HUES6 (cell line): ENCODE measurements at regions not wholly inside any gene's neighbourhood (a gene's known extent, or its start where the extent isn't known, plus 50 kb on each side); places are given as distances from the start of the nearest gene placed in this dataset.
A peak's percentile ranks its signal among the peaks of the same experiment; 100 is the strongest.

ENCODE experiments used
- H3K27ac ChIP-seq: 2 replicates; pipeline ENCODE4 v1.7.0; 2013; ENCODE audit warnings: low read depth, mild to moderate bottlenecking, low read length, inconsistent platforms
- H3K27me3 ChIP-seq: 2 replicates; pipeline ENCODE4 v1.6.1; 2013; ENCODE audit warnings: low read length; ENCODE audit not compliant: control insufficient read depth, insufficient read depth
- H3K36me3 ChIP-seq: 2 replicates; pipeline ENCODE4 v1.6.1; 2013; ENCODE audit warnings: low read length; ENCODE audit not compliant: control insufficient read depth, insufficient read depth
- H3K4me1 ChIP-seq: 2 replicates; pipeline ENCODE4 v1.6.1; 2013; ENCODE audit warnings: low read length; ENCODE audit not compliant: control insufficient read depth, insufficient read depth
- H3K4me3 ChIP-seq: 2 replicates; pipeline ENCODE4 v1.5.1; 2013; ENCODE audit warnings: low read depth, low read length
- H3K9ac ChIP-seq: one replicate; pipeline ENCODE4 v1.6.1; 2013; ENCODE audit warnings: mild to moderate bottlenecking, low read length
- H3K9me3 ChIP-seq: 2 replicates; pipeline ENCODE4 v1.6.1; 2013; ENCODE audit warnings: low read depth, low read length; ENCODE audit not compliant: control insufficient read depth, insufficient read depth

- H3K4me3 ChIP-seq = no peak overlapping the region
- H3K9ac ChIP-seq = no peak overlapping the region
- H3K4me1 ChIP-seq = no peaks in the 10 kb centered on the region
- no peaks in the 10 kb centered on the region for H3K9me3 ChIP-seq
- no peaks in the 10 kb centered on the region for H3K27me3 ChIP-seq
- no peaks in the 10 kb centered on the region for H3K36me3 ChIP-seq
- H3K27ac ChIP-seq = no peak overlapping the region
Measured at GRCh38 chr6:48881551-48881950, 581.5 kb downstream of the MMUT start.

GRCh38 chr6:48869595-48869994 lies 593.5 kb downstream of the MMUT start:
- no peaks in the 10 kb centered on the region for H3K27me3 ChIP-seq
- no peaks in the 10 kb centered on the region for H3K36me3 ChIP-seq
- H3K9ac ChIP-seq = no peak overlapping the region
- no peaks in the 10 kb centered on the region for H3K4me1 ChIP-seq
- no peak overlapping the region for H3K27ac ChIP-seq
- no peak overlapping the region for H3K4me3 ChIP-seq
- H3K9me3 ChIP-seq = 0 out of 2 replicates have a peak, but pooled peaks cover under 1% of the 10 kb centered on the region

- Histone ChIP-seq H3K4me3 (no peak overlapping the region), H3K36me3 (no peaks in the 10 kb centered on the region), H3K27ac (no peak overlapping the region), H3K9me3 (peaks cover 11% of the 10 kb centered on the region), H3K4me1 (no peaks in the 10 kb centered on the region), H3K27me3 (no peaks in the 10 kb centered on the region), H3K9ac (no peak overlapping the region)
Measured at GRCh38 chr6:48866682-48867081, 596.4 kb downstream of the MMUT start.

- Histone ChIP-seq H3K4me1 (no peaks in the 10 kb centered on the region), H3K27me3 (no peaks in the 10 kb centered on the region), H3K36me3 (no peaks in the 10 kb centered on the region), H3K9me3 (peaks cover 11% of the 10 kb centered on the region), H3K27ac (no peak overlapping the region), H3K4me3 (no peak overlapping the region), H3K9ac (no peak overlapping the region)
Measured at GRCh38 chr6:48860175-48860574, 602.9 kb downstream of the MMUT start.

- Histone ChIP-seq H3K27ac (no peak overlapping the region), H3K4me3 (no peak overlapping the region), H3K9me3 (peaks cover 11% of the 10 kb centered on the region), H3K27me3 (no peaks in the 10 kb centered on the region), H3K4me1 (no peaks in the 10 kb centered on the region), H3K36me3 (no peaks in the 10 kb centered on the region), H3K9ac (no peak overlapping the region)
Measured at GRCh38 chr6:48859562-48860123, 603.4 kb downstream of the MMUT start.

GRCh38 chr6:48845219-48845618 lies 617.8 kb downstream of the MMUT start:
- Histone ChIP-seq H3K36me3 (no peaks in the 10 kb centered on the region), H3K27me3 (no peaks in the 10 kb centered on the region), H3K9me3 (peaks cover 20% of the 10 kb centered on the region), H3K9ac (no peak overlapping the region), H3K4me3 (no peak overlapping the region), H3K27ac (no peak overlapping the region), H3K4me1 (no peaks in the 10 kb centered on the region)

- Histone ChIP-seq H3K36me3 (no peaks in the 10 kb centered on the region), H3K27ac (no peak overlapping the region), H3K9ac (no peak overlapping the region), H3K27me3 (no peaks in the 10 kb centered on the region), H3K9me3 (peaks cover 20% of the 10 kb centered on the region), H3K4me3 (no peak overlapping the region), H3K4me1 (no peaks in the 10 kb centered on the region; the same call in 1 of the 2 replicates)
Measured at GRCh38 chr6:48844696-48845095, 618.4 kb downstream of the MMUT start.

GRCh38 chr6:48840896-48841295 lies 622.2 kb downstream of the MMUT start:
- peaks cover 20% of the 10 kb centered on the region for H3K9me3 ChIP-seq
- no peaks in the 10 kb centered on the region; the same call in 1 of the 2 replicates for H3K4me1 ChIP-seq
- no peaks in the 10 kb centered on the region for H3K27me3 ChIP-seq
- no peak overlapping the region for H3K9ac ChIP-seq
- no peak overlapping the region for H3K27ac ChIP-seq
- no peaks in the 10 kb centered on the region for H3K36me3 ChIP-seq
- no peak overlapping the region for H3K4me3 ChIP-seq

GRCh38 chr6:48839206-48839605 lies 623.8 kb downstream of the MMUT start:
- H3K27ac ChIP-seq = peak overlapping the region; percentile 29; the same call in 1 of the 2 replicates
- no peaks in the 10 kb centered on the region for H3K36me3 ChIP-seq

GRCh38 chr6:48837744-48838143 lies 625.3 kb downstream of the MMUT start:
- Histone ChIP-seq H3K27me3 (no peaks in the 10 kb centered on the region), H3K9ac (no peak overlapping the region), H3K4me3 (no peak overlapping the region), H3K36me3 (no peaks in the 10 kb centered on the region), H3K27ac (no peak overlapping the region), H3K4me1 (no peaks in the 10 kb centered on the region; the same call in 1 of the 2 replicates), H3K9me3 (peaks cover 16% of the 10 kb centered on the region)

More at GRCh38 chr6:48839206-48839605, 623.8 kb downstream of the MMUT start:
- Histone ChIP-seq H3K4me3 (no peak overlapping the region; the same call in 1 of the 2 replicates), H3K9me3 (peaks cover 20% of the 10 kb centered on the region), H3K9ac (no peak overlapping the region), H3K4me1 (no peaks in the 10 kb centered on the region; the same call in 1 of the 2 replicates), H3K27me3 (no peaks in the 10 kb centered on the region)

GRCh38 chr6:48835421-48835958 lies 627.6 kb downstream of the MMUT start:
- Histone ChIP-seq H3K9me3 (no peaks in the 10 kb centered on the region), H3K27ac (no peak overlapping the region), H3K36me3 (no peaks in the 10 kb centered on the region), H3K9ac (no peak overlapping the region), H3K4me3 (no peak overlapping the region), H3K27me3 (no peaks in the 10 kb centered on the region), H3K4me1 (no peaks in the 10 kb centered on the region; the same call in 1 of the 2 replicates)
